NB4 (cell line): ENCODE measurements at regions not wholly inside any gene's neighbourhood (a gene's known extent, or its start where the extent isn't known, plus 50 kb on each side); places are given as distances from the start of the nearest gene placed in this dataset.

ENCODE experiments used
- DNase-seq: peaks from one replicate; pipeline ENCODE4 v3.0.0; 2010; ENCODE audit warnings: low read depth
- H3K4me3 ChIP-seq: one replicate; pipeline ENCODE4 v1.5.1; 2011; ENCODE audit warnings: mild to moderate bottlenecking, low read depth, low read length, moderate library complexity
- CTCF ChIP-seq: IDR thresholded peaks from one replicate; pipeline ENCODE4 v1.5.1; 2012; ENCODE audit warnings: low read depth, low read length
- MAX ChIP-seq: IDR thresholded peaks from 2 replicates; pipeline ENCODE4 v1.6.1; 2011; ENCODE audit warnings: low read depth, low read length
- MYC ChIP-seq: IDR thresholded peaks from 2 replicates; pipeline ENCODE4 v1.6.1; 2011; ENCODE audit warnings: low read depth, low read length
- POLR2A ChIP-seq: IDR thresholded peaks from 2 replicates; pipeline ENCODE4 v1.6.1; 2011; ENCODE audit warnings: mild to moderate bottlenecking; ENCODE audit not compliant: insufficient read length; ENCODE audit errors: extremely low read depth

- DNase-seq = no peak
Measured at GRCh38 chr10:47230482-47230881, 69.5 kb upstream of the GDF10 start.

GRCh38 chr10:47230957-47231356 lies 69.0 kb upstream of the GDF10 start:
- no peak for DNase-seq
- TF ChIP-seq CTCF = no peak
- no peak for TF ChIP-seq MYC
- no peak for TF ChIP-seq POLR2A
- no peak for TF ChIP-seq MAX

More at GRCh38 chr10:47230482-47230881, 69.5 kb upstream of the GDF10 start:
- H3K4me3 ChIP-seq = no peak overlapping the region
- no peak for TF ChIP-seq CTCF
- no peak for TF ChIP-seq MYC
- TF ChIP-seq MAX = no peak
- TF ChIP-seq POLR2A = no peak

GRCh38 chr10:47231414-47231813 lies 68.6 kb upstream of the GDF10 start:
- DNase-seq = no peak

More at GRCh38 chr10:47230957-47231356, 69.0 kb upstream of the GDF10 start:
- no peak overlapping the region for H3K4me3 ChIP-seq

GRCh38 chr10:47233631-47234030 lies 66.4 kb upstream of the GDF10 start:
- H3K4me3 ChIP-seq = no peak overlapping the region
- TF ChIP-seq MAX (no peak), CTCF (no peak), MYC (no peak), POLR2A (no peak)
- DNase-seq = no peak

More at GRCh38 chr10:47231414-47231813, 68.6 kb upstream of the GDF10 start:
- TF ChIP-seq CTCF (no peak), MAX (no peak), POLR2A (no peak), MYC (no peak)
- no peak overlapping the region for H3K4me3 ChIP-seq

GRCh38 chr10:47235484-47235883 lies 64.5 kb upstream of the GDF10 start:
- H3K4me3 ChIP-seq = no peak overlapping the region
- TF ChIP-seq MAX (no peak), CTCF (no peak), POLR2A (no peak), MYC (no peak)
- no peak for DNase-seq
